Astrocyte of the spinal cord (primary cell): ENCODE measurements at regions not wholly inside any gene's neighbourhood (a gene's known extent, or its start where the extent isn't known, plus 50 kb on each side); places are given as distances from the start of the nearest gene placed in this dataset.

ENCODE experiments used
- DNase-seq: peaks from one replicate; pipeline ENCODE4 v3.0.0; 2011; ENCODE audit warnings: low read depth, low spot score
- H3K4me3 ChIP-seq: 2 replicates; pipeline ENCODE4 v1.5.1; 2011; ENCODE audit warnings: low read depth, mild to moderate bottlenecking, low read length, moderate library complexity
- CTCF ChIP-seq: IDR thresholded peaks from 2 replicates; pipeline ENCODE4 v1.5.1; 2012; ENCODE audit warnings: low read depth, mild to moderate bottlenecking, low read length, inconsistent platforms
- in situ Hi-C: cut with HindIII; loops from 2 replicates; pipeline ENCODE4 v1.10.0; 2017; ENCODE audit warnings: low sequenced_read_pairs

GRCh38 chr5:20212701-20213100 lies 224.7 kb upstream of the CDH18 start:
- no peak for DNase-seq
- TF ChIP-seq CTCF = no peak
- no peak overlapping the region for H3K4me3 ChIP-seq
- in situ Hi-C loops = no loop called here

GRCh38 chr5:20166456-20166855 lies 178.5 kb upstream of the CDH18 start:
- in situ Hi-C loops = no loop called here
- no peak for TF ChIP-seq CTCF
- DNase-seq = peak; percentile 10
- no peak overlapping the region for H3K4me3 ChIP-seq

GRCh38 chr5:20158006-20158405 lies 170.0 kb upstream of the CDH18 start:
- in situ Hi-C loops = no loop called here
- TF ChIP-seq CTCF = no peak
- no peak overlapping the region for H3K4me3 ChIP-seq
- DNase-seq = no peak

GRCh38 chr5:20157089-20157488 lies 169.1 kb upstream of the CDH18 start:
- in situ Hi-C loops = no loop called here
- no peak for TF ChIP-seq CTCF
- no peak for DNase-seq
- no peak overlapping the region for H3K4me3 ChIP-seq

GRCh38 chr5:20145240-20145639 lies 157.2 kb upstream of the CDH18 start:
- no peak for TF ChIP-seq CTCF
- in situ Hi-C loops = no loop called here
- H3K4me3 ChIP-seq = no peak overlapping the region
- no peak for DNase-seq

- TF ChIP-seq CTCF = no peak
- no peak for DNase-seq
- H3K4me3 ChIP-seq = no peak overlapping the region
- in situ Hi-C loops = no loop called here
Observed at GRCh38 chr5:20129501-20129900, 141.5 kb upstream of the CDH18 start.

GRCh38 chr5:20128343-20128742 lies 140.3 kb upstream of the CDH18 start:
- no peak for TF ChIP-seq CTCF
- DNase-seq = no peak
- in situ Hi-C loops = no loop called here
- H3K4me3 ChIP-seq = no peak overlapping the region
